ENCODE measurements at regions not wholly inside any gene's neighbourhood (a gene's known extent, or its start where the extent isn't known, plus 50 kb on each side); places are given as distances from the start of the nearest gene placed in this dataset.

DNA sequence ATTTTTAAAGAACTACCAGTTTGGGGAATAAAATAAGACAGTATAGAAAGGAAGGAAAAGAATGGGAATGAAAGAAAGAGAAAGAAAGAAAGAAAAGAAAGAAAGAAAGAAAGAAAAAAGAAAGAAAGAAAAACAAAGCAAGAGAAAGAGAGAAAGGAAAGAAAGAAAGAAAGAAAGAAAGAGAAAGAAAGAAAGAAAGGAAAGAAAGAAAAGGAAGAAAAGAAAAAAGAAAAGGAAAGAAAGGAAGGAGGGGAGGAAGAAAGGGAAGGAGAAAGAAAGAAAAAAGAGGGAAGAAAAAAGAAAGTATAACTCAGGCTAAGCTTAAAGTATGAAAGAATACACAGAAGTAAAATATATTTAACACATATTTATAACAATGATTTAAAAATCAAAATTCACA is 51.0 kb upstream of the FGF10 start (continued):
- no peak for TF ChIP-seq ZNF251 (CRISPR knock-in tag; IDR thresholded peaks at IDR 0.05)
- no peak for TF ChIP-seq ZNF253 (CRISPR knock-in tag; IDR thresholded peaks at IDR 0.05; ENCODE audit: borderline replicate concordance)
- no peak for TF ChIP-seq TEAD2 (CRISPR knock-in tag; IDR thresholded peaks at IDR 0.05)

Small RNAs in the stretch of these regions (small RNA-seq; reads per million reads assigned to genes)
- 0 reads per million in 3 experiments for gene RN7SL383P (ENCODE audit: insufficient read depth in 2 of 3, insufficient read length in 3 of 3, low read depth in 2 of 3, low replicate concordance in 1 of 3)

Measured in HepG2 (cell line).